Right lobe of liver (tissue), 6 donors: ENCODE measurements at regions not wholly inside any gene's neighbourhood (a gene's known extent, or its start where the extent isn't known, plus 50 kb on each side); places are given as distances from the start of the nearest gene placed in this dataset.

Experiments
- ATAC-seq, 4 donors: fragments of 200-7000 bp; cut with Tn5 transposase; one replicate each; pipeline ENCODE4 v1.9.1; 2020; ENCODE audit warnings: mild to moderate bottlenecking in 4 of 4, moderate library complexity in 4 of 4
- DNase-seq, 3 donors: peaks; one replicate each; pipeline ENCODE4 v3.0.0-alpha.2; 2020
- H3K27ac ChIP-seq, 3 donors: fragments of 200-600 bp; one replicate each; pipeline ENCODE4 v1.8.0; 2022
- H3K27me3 ChIP-seq, 2 donors: fragments of 200-600 bp; one replicate each; pipeline ENCODE4 v1.8.0; 2022
- H3K36me3 ChIP-seq, 4 donors: fragments of 200-600 bp; sonication (generic) in 1 of 4; one replicate each; pipeline versions ENCODE4 v1.5.1 to v1.8.0; 2017 to 2022; ENCODE audit warnings: control low read depth in 1 of 4
- H3K4me1 ChIP-seq, 4 donors: fragments of 200-600 bp; sonication (generic) in 1 of 4; one replicate each; pipeline versions ENCODE4 v1.5.1 to v1.8.0; 2017 to 2022; ENCODE audit warnings: control low read depth in 1 of 4
- H3K4me3 ChIP-seq, 3 donors: fragments of 200-600 bp; one replicate each; pipeline ENCODE4 v1.8.0; 2022
- H3K9me3 ChIP-seq, 4 donors: fragments of 200-600 bp; sonication (generic) in 1 of 4; one replicate each; pipeline versions ENCODE4 v1.5.1 to v1.8.0; 2017 to 2022; ENCODE audit warnings: control low read depth in 1 of 4
- CTCF ChIP-seq, 4 donors: fragments of 200-600 bp in 3 of 4; fragments of 450-650 bp in 1 of 4; IDR thresholded peaks; one replicate each; pipeline versions ENCODE4 v1.5.1 to v1.8.0; 2016 to 2022; ENCODE audit warnings: antibody characterized with exemption in 4 of 4, mild to moderate bottlenecking in 2 of 4
- POLR2A ChIP-seq: fragments of 450-650 bp; IDR thresholded peaks from one replicate; pipeline ENCODE4 v1.6.1; 2017; ENCODE audit warnings: antibody characterized with exemption, mild to moderate bottlenecking
- WGBS: methylation state at CpG from one replicate; pipeline ENCODE4 v1.1.6; 2018; ENCODE audit warnings: low coverage, low lambda C conversion rate; ENCODE audit not compliant: insufficient coverage; ENCODE audit errors: missing lambda C conversion rate; 5-methylcytosine and 5-hydroxymethylcytosine counted together
- intact Hi-C, 2 donors: fragments of 100-400 bp; cut with DNase I; formaldehyde crosslinking; loops; one replicate each; pipeline versions ENCODE4 v1.11.2 to v1.14.1; 2022
- donor health status: DM: no; HTN: yes; CAD: no.
- donor health status: DM: no; HTN: no; CAD: no.
- donor health status: DM: no; HTN: no; CAD: no.
- donor health status: DM: no; HTN: yes; CAD: no.
- donor health status: DM: no; HTN: yes; CAD: no.

GRCh38 chr5:117680426-117680825 lies 1105.8 kb upstream of the SEMA6A start:
- ATAC-seq (no peak), DNase-seq (no peak)
- Histone ChIP-seq H3K4me1 (no peaks in the 10 kb centered on the region), H3K27me3 (no peaks in the 10 kb centered on the region), H3K36me3 (no peaks in the 10 kb centered on the region), H3K27ac (no peak overlapping the region), H3K9me3 (no peaks in the 10 kb centered on the region), H3K4me3 (no peak overlapping the region)
- WGBS: no CpG with 5 or more reads among the region's 1 CpG
- intact Hi-C loops: no loop called here
- TF ChIP-seq POLR2A (no peak), CTCF (IDR thresholded peaks at IDR 0.05) (no peak)

DNA sequence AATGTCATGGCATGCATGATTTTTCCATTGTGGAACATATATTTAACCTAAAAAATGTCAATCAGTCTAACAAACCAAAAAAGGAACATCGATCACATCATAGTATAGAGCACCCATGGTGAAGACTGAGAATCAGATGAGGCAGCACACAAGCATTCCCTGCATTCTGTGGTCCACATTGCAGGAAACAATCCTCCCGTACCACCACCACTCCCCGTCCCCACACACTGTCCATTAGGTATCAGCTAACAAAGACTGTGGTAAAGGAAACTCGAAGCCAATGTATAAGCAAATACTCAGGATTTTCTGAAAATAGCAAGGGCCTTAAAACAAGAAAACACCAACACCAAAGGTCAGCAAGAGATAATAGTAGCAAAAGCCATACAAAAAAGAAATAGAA lies 1104.4 kb upstream of the SEMA6A start:
- no peaks in the 10 kb centered on the region for H3K36me3 ChIP-seq
- intact Hi-C loops: no loop called here
- no peaks in the 10 kb centered on the region for H3K4me1 ChIP-seq
- no peak overlapping the region for H3K27ac ChIP-seq
- no peaks in the 10 kb centered on the region for H3K9me3 ChIP-seq
- H3K27me3 ChIP-seq: no peaks in the 10 kb centered on the region
- ATAC-seq (no peak), DNase-seq (no peak)
- no peak overlapping the region for H3K4me3 ChIP-seq
- TF ChIP-seq CTCF (IDR thresholded peaks at IDR 0.05) (no peak), POLR2A (no peak)
- 57% methylated on average over 4 of the region's 4 CpGs for WGBS

DNA sequence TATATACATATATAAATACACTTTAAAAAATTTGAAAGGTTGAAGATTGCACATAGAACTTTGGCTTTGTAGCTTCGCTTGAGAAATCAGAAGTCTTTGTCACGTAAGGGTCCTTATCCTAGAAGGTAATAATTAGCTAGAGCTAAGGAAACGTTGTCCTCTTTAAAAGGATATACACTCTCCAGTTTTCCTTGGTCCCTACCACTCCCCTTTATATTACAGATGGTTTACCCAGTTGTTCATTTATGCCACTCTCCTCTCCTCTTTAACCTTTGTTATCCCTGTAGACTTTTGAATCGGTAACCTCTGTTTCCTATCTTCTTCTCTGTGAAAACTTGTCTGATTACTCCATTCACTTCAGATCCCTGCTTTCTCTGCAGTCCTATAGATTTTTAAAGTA lies 1101.0 kb upstream of the SEMA6A start:
- TF ChIP-seq CTCF (IDR thresholded peaks at IDR 0.05) (no peak), POLR2A (no peak)
- DNase-seq (no peak), ATAC-seq (no peak)
- Histone ChIP-seq H3K36me3 (no peaks in the 10 kb centered on the region), H3K4me3 (no peak overlapping the region), H3K27me3 (no peaks in the 10 kb centered on the region), H3K9me3 (no peaks in the 10 kb centered on the region), H3K4me1 (no peaks in the 10 kb centered on the region), H3K27ac (no peak overlapping the region)
- WGBS: 52% methylated on average over 4 of the region's 4 CpGs
- intact Hi-C loops: no loop called here

GRCh38 chr5:117671551-117671950 lies 1096.9 kb upstream of the SEMA6A start:
- no peak for DNase-seq
- no peak for ATAC-seq
- no peaks in the 10 kb centered on the region for H3K4me1 ChIP-seq
- 29% methylated on average over 1 of the region's 1 CpG for WGBS
- H3K36me3 ChIP-seq: no peaks in the 10 kb centered on the region
- no peaks in the 10 kb centered on the region for H3K27me3 ChIP-seq
- no peak overlapping the region for H3K4me3 ChIP-seq
- TF ChIP-seq CTCF (IDR thresholded peaks at IDR 0.05): no peak
- TF ChIP-seq POLR2A: no peak
- H3K27ac ChIP-seq: no peak overlapping the region
- intact Hi-C loops: no loop called here
- no peaks in the 10 kb centered on the region for H3K9me3 ChIP-seq

DNA sequence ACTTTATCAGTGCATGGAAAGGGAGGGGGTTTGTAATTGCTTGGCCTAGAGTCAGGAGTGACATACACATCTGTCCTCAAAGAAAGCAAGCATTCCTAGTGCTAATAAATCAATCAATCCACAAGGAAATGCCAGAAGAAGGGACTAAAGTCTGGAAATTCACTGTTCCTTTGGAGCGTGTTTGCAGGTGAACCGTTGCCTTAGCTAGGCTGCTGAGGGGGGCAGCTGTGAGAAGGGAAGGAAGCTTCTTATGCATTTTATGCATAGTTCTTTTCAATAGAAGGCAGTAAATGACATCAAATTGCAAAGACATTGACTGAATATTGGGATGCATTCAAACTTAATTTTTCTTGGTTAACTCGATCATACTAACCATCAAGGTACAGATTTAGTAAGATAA lies 1092.5 kb upstream of the SEMA6A start:
- TF ChIP-seq POLR2A (no peak), CTCF (IDR thresholded peaks at IDR 0.05) (no peak)
- no peaks in the 10 kb centered on the region for H3K4me1 ChIP-seq
- H3K36me3 ChIP-seq: no peaks in the 10 kb centered on the region
- 52% methylated on average over 3 of the region's 3 CpGs for WGBS
- intact Hi-C loops: no loop called here
- DNase-seq (no peak), ATAC-seq (no peak)
- H3K9me3 ChIP-seq: no peaks in the 10 kb centered on the region
- no peak overlapping the region for H3K4me3 ChIP-seq
- no peak overlapping the region for H3K27ac ChIP-seq
- no peaks in the 10 kb centered on the region for H3K27me3 ChIP-seq
